CD4-positive, CD25-positive, alpha-beta regulatory T cell (primary cell): ENCODE measurements at regions not wholly inside any gene's neighbourhood (a gene's known extent, or its start where the extent isn't known, plus 50 kb on each side); places are given as distances from the start of the nearest gene placed in this dataset.
"Not testable (repeated sequence)": the region's sequence is repeated elsewhere in the genome, so short reads cannot be mapped to it uniquely, and the experiment has no call there.

Experiments
- ATAC-seq, 2 donors: fragments of 150-1000 bp; cut with Tn5 transposase; one replicate each; pipeline ENCODE4 v1.10.0; 2021; ENCODE audit warnings: low read depth in 2 of 2, moderate number of reproducible peaks in 2 of 2, moderate library complexity in 1 of 2
- DNase-seq, 3 donors: peaks; one replicate each; pipeline versions ENCODE4 v3.0.0 to v3.0.0-alpha.2; 2012 to 2022; ENCODE audit warnings: mixed read lengths in 1 of 3
- H3K27ac ChIP-seq: one replicate; pipeline ENCODE4 v1.7.0; 2013; ENCODE audit warnings: mild to moderate bottlenecking, low read length; ENCODE audit not compliant: insufficient read depth, poor library complexity, severe bottlenecking
- H3K27me3 ChIP-seq: one replicate; pipeline ENCODE4 v1.7.0; 2013; ENCODE audit warnings: low read length; ENCODE audit not compliant: control insufficient read depth, insufficient read depth
- H3K36me3 ChIP-seq: one replicate; pipeline ENCODE4 v1.7.0; 2013; ENCODE audit warnings: mild to moderate bottlenecking, low read length, moderate library complexity; ENCODE audit not compliant: control insufficient read depth, insufficient read depth
- H3K4me1 ChIP-seq: 2 replicates; pipeline ENCODE4 v1.7.0; 2013; ENCODE audit warnings: mild to moderate bottlenecking, low read length; ENCODE audit not compliant: insufficient read depth, control insufficient read depth, poor library complexity, severe bottlenecking
- H3K4me3 ChIP-seq: one replicate; pipeline ENCODE4 v1.7.0; 2013; ENCODE audit warnings: low read depth, mild to moderate bottlenecking, low read length, moderate library complexity
- H3K9me3 ChIP-seq, 2 experiments: 1 replicate in 1 of 2; 2 replicates in 1 of 2; pipeline ENCODE4 v1.7.0; 2013; ENCODE audit warnings: low read length in 2 of 2, mild to moderate bottlenecking in 1 of 2, moderate library complexity in 1 of 2; ENCODE audit not compliant: control insufficient read depth in 2 of 2
- H3K27ac Mint-ChIP-seq, 3 donors: one replicate each; pipeline ENCODE4 v1.8.0; 2020 to 2022; ENCODE audit warnings: mild to moderate bottlenecking in 3 of 3, mixed read lengths in 3 of 3, moderate library complexity in 2 of 3
- H3K27me3 Mint-ChIP-seq: one replicate; pipeline ENCODE4 v1.8.0; 2022; ENCODE audit warnings: mild to moderate bottlenecking, mixed read lengths
- H3K36me3 Mint-ChIP-seq: one replicate; pipeline ENCODE4 v1.8.0; 2020; ENCODE audit warnings: mixed read lengths
- H3K4me1 Mint-ChIP-seq, 4 donors: one replicate each; pipeline ENCODE4 v1.8.0; 2020 to 2022; ENCODE audit warnings: mixed read lengths in 4 of 4, mild to moderate bottlenecking in 1 of 4
- H3K4me3 Mint-ChIP-seq, 4 donors: one replicate each; pipeline ENCODE4 v1.8.0; 2020 to 2022; ENCODE audit warnings: mild to moderate bottlenecking in 4 of 4, mixed read lengths in 4 of 4, moderate library complexity in 3 of 4
- H3K9me3 Mint-ChIP-seq, 7 donors: one replicate each; pipeline ENCODE4 v1.8.0; 2020 to 2022; ENCODE audit warnings: mixed read lengths in 7 of 7, mild to moderate bottlenecking in 3 of 7, moderate library complexity in 2 of 7

GRCh38 chr5:90220554-90220953 lies 189.0 kb downstream of the CETN3 start:
- Mint-ChIP-seq H3K27ac (no peak overlapping the region), H3K4me1 (no peaks in the 10 kb centered on the region), H3K27me3 (no peaks in the 10 kb centered on the region), H3K4me3 (no peak overlapping the region), H3K36me3 (no peaks in the 10 kb centered on the region), H3K9me3 (peaks cover 0 to 3% (median 0%) of the 10 kb centered on the region in 7 donors)
- no peaks in the 10 kb centered on the region for H3K9me3 ChIP-seq
- ATAC-seq (no peak), DNase-seq (no peak)
- no peak overlapping the region for H3K27ac ChIP-seq
- no peaks in the 10 kb centered on the region for H3K4me1 ChIP-seq
- H3K36me3 ChIP-seq: no peaks in the 10 kb centered on the region
- no peaks in the 10 kb centered on the region for H3K27me3 ChIP-seq
- H3K4me3 ChIP-seq: no peak overlapping the region

DNA sequence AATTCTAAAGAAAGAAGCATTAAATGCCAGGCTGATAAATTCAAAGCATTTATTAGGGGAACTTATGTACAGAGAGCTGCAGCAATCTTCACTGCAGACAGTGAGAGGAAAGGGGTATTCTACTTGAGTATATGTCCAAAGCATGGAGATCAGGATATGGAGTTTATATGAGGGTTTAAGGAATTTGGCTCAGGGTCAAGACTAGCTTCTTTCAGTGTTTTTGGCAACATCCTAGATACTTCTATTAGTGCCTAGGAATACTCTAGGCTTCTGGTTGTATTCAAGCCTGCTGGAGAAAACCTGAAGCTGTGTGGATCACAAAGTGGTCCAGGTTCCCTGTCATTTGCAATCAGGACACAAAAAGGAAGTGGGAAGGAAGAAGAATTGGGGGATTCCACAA lies 194.6 kb downstream of the CETN3 start:
- Histone ChIP-seq H3K36me3 (no peaks in the 10 kb centered on the region), H3K4me1 (no peaks in the 10 kb centered on the region), H3K27ac (no peak overlapping the region), H3K27me3 (no peaks in the 10 kb centered on the region), H3K9me3 (no peaks in the 10 kb centered on the region), H3K4me3 (no peak overlapping the region)
- ATAC-seq (no peak), DNase-seq (no peak)
- no peak overlapping the region for H3K4me3 Mint-ChIP-seq
- H3K36me3 Mint-ChIP-seq: no peaks in the 10 kb centered on the region
- no peaks in the 10 kb centered on the region for H3K4me1 Mint-ChIP-seq
- H3K27me3 Mint-ChIP-seq: no peaks in the 10 kb centered on the region
- no peak overlapping the region for H3K27ac Mint-ChIP-seq
- peaks cover 0 to 6% (median 0%) of the 10 kb centered on the region in 7 donors for H3K9me3 Mint-ChIP-seq

DNA sequence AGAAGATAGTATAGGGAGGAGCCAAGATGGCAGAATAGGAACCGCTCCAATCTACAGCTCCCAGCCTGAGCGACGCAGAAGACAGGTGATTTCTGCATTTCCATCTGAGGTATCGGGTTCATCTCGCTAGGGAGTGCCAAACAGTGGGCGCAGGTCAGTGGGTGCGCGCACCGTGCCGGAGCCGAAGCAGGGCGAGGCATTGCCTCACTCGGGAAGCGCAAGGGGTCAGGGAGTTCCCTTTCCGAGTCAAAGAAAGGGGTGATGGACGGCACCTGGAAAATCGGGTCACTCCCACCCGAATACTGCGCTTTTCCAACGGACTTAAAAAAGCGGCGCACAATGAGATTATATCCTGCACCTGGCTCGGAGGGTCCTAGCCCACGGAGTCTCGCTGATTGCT lies 201.2 kb downstream of the CETN3 start:
- not testable (repeated sequence) for H3K36me3 ChIP-seq, H3K4me3 Mint-ChIP-seq, H3K9me3 ChIP-seq, H3K4me1 Mint-ChIP-seq, ATAC-seq, H3K27ac Mint-ChIP-seq, H3K4me1 ChIP-seq, H3K4me3 ChIP-seq, H3K27me3 ChIP-seq, DNase-seq, H3K9me3 Mint-ChIP-seq, H3K27ac ChIP-seq, H3K36me3 Mint-ChIP-seq, H3K27me3 Mint-ChIP-seq

- Mint-ChIP-seq H3K36me3 (no peaks in the 10 kb centered on the region), H3K4me1 (no peaks in the 10 kb centered on the region), H3K27ac (no peak overlapping the region), H3K4me3 (no peak overlapping the region), H3K9me3 (peaks cover 0 to 7% (median 2%) of the 10 kb centered on the region in 7 donors), H3K27me3 (no peaks in the 10 kb centered on the region)
- Histone ChIP-seq H3K27ac (no peak overlapping the region), H3K36me3 (no peaks in the 10 kb centered on the region), H3K9me3 (no peaks in the 10 kb centered on the region), H3K27me3 (no peaks in the 10 kb centered on the region), H3K4me3 (no peak overlapping the region), H3K4me1 (no peaks in the 10 kb centered on the region)
- ATAC-seq: no peak
- no peak for DNase-seq
Measured at GRCh38 chr5:90201923-90202322, 207.6 kb downstream of the CETN3 start.

- H3K27ac Mint-ChIP-seq: no peak overlapping the region
- H3K36me3 ChIP-seq: no peaks in the 10 kb centered on the region
- H3K9me3 ChIP-seq: no peaks in the 10 kb centered on the region
- H3K36me3 Mint-ChIP-seq: no peaks in the 10 kb centered on the region
- peaks cover 0 to 5% (median 0%) of the 10 kb centered on the region in 7 donors for H3K9me3 Mint-ChIP-seq
- no peaks in the 10 kb centered on the region for H3K27me3 ChIP-seq
- no peak overlapping the region for H3K4me3 ChIP-seq
- H3K4me1 ChIP-seq: no peaks in the 10 kb centered on the region
- no peaks in the 10 kb centered on the region for H3K27me3 Mint-ChIP-seq
- H3K4me1 Mint-ChIP-seq: no peaks in the 10 kb centered on the region
- no peak overlapping the region for H3K4me3 Mint-ChIP-seq
- no peak overlapping the region for H3K27ac ChIP-seq
- DNase-seq (no peak), ATAC-seq (no peak)
Measured at GRCh38 chr5:90193185-90193822, 216.3 kb downstream of the CETN3 start.

GRCh38 chr5:90191352-90192045 lies 218.1 kb downstream of the CETN3 start:
- Mint-ChIP-seq H3K36me3 (no peaks in the 10 kb centered on the region), H3K4me1 (no peaks in the 10 kb centered on the region), H3K4me3 (no peak overlapping the region), H3K27ac (no peak overlapping the region), H3K9me3 (peaks cover 0 to 5% (median 0%) of the 10 kb centered on the region in 7 donors), H3K27me3 (no peaks in the 10 kb centered on the region)
- no peaks in the 10 kb centered on the region for H3K36me3 ChIP-seq
- no peaks in the 10 kb centered on the region for H3K4me1 ChIP-seq
- no peaks in the 10 kb centered on the region for H3K9me3 ChIP-seq
- ATAC-seq: no peak
- DNase-seq: no peak
- no peak overlapping the region for H3K4me3 ChIP-seq
- H3K27ac ChIP-seq: no peak overlapping the region
- no peaks in the 10 kb centered on the region for H3K27me3 ChIP-seq

GRCh38 chr5:90185897-90186468 lies 223.6 kb downstream of the CETN3 start:
- Histone ChIP-seq H3K27me3 (no peaks in the 10 kb centered on the region), H3K27ac (no peak overlapping the region), H3K9me3 (no peaks in the 10 kb centered on the region), H3K36me3 (no peaks in the 10 kb centered on the region), H3K4me1 (no peaks in the 10 kb centered on the region), H3K4me3 (no peak overlapping the region)
- H3K4me3 Mint-ChIP-seq: no peak overlapping the region
- H3K27ac Mint-ChIP-seq: no peak overlapping the region
- H3K27me3 Mint-ChIP-seq: no peaks in the 10 kb centered on the region
- H3K36me3 Mint-ChIP-seq: no peaks in the 10 kb centered on the region
- ATAC-seq: no peak
- H3K4me1 Mint-ChIP-seq: no peaks in the 10 kb centered on the region
- no peak for DNase-seq
- peaks cover 0 to 3% (median 0%) of the 10 kb centered on the region in 7 donors for H3K9me3 Mint-ChIP-seq

DNA sequence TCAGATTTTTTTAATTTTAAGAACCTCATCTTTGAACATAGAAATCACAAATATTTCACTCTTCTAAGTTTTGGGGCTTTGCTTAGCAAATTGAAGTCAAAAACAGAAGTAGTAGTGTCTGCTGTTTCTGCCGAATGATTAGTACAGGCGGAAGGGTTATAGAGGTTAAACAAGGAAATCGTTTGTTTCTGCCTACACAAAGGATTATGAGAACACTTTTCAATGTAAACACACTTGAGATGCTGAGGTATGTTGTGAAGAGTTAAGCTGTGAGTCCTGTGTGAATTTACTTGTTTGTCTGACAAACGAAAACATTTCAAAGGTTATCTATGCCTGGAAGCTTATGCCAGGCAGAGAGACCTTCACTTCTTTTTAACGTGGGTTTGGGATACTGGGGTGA lies 224.8 kb downstream of the CETN3 start:
- Histone ChIP-seq H3K36me3 (no peaks in the 10 kb centered on the region), H3K27ac (no peak overlapping the region), H3K4me3 (no peak overlapping the region), H3K27me3 (no peaks in the 10 kb centered on the region), H3K4me1 (no peaks in the 10 kb centered on the region), H3K9me3 (no peaks in the 10 kb centered on the region)
- ATAC-seq (no peak), DNase-seq (no peak)
- no peaks in the 10 kb centered on the region for H3K27me3 Mint-ChIP-seq
- H3K36me3 Mint-ChIP-seq: no peaks in the 10 kb centered on the region
- H3K9me3 Mint-ChIP-seq: peaks cover 0 to 3% (median 0%) of the 10 kb centered on the region in 7 donors
- H3K4me1 Mint-ChIP-seq: no peaks in the 10 kb centered on the region
- H3K27ac Mint-ChIP-seq: no peak overlapping the region
- H3K4me3 Mint-ChIP-seq: no peak overlapping the region
